ENCODE measurements at regions not wholly inside any gene's neighbourhood (a gene's known extent, or its start where the extent isn't known, plus 50 kb on each side); places are given as distances from the start of the nearest gene placed in this dataset.

DNA sequence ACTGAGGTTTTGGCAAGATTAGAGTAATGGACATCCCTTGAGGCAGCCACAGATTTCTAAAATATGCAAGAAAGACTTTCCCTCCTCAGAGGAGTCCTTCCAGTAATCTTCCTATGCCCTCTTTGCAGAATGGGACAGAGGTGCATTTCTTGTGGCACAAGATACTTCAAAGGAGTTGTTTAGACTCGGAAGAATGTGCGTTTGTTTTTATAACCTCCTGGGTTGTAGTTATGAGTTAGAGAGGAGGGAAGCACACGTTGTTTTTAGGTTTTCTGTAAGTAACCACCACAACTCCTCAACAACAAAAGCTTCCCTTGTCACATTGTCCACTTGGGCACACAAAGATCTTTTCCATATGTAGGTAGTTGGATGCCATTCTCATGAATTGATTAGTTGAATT, 78.1 kb upstream of the GLI3 start:
- Mint-ChIP-seq H3K4me1 (peaks cover 14% of the 10 kb centered on the region), H3K9me3 (peaks cover 27% of the 10 kb centered on the region), H3K27ac (peak overlapping the region in 1 of 3 experiments; percentile 17), H3K27me3 (ENCODE audit: low read depth) (no peaks in the 10 kb centered on the region), H3K4me3 (no peak overlapping the region), H3K36me3 (ENCODE audit: low read depth) (peaks cover 6% of the 10 kb centered on the region)
- TF ChIP-seq, protein P1, sequence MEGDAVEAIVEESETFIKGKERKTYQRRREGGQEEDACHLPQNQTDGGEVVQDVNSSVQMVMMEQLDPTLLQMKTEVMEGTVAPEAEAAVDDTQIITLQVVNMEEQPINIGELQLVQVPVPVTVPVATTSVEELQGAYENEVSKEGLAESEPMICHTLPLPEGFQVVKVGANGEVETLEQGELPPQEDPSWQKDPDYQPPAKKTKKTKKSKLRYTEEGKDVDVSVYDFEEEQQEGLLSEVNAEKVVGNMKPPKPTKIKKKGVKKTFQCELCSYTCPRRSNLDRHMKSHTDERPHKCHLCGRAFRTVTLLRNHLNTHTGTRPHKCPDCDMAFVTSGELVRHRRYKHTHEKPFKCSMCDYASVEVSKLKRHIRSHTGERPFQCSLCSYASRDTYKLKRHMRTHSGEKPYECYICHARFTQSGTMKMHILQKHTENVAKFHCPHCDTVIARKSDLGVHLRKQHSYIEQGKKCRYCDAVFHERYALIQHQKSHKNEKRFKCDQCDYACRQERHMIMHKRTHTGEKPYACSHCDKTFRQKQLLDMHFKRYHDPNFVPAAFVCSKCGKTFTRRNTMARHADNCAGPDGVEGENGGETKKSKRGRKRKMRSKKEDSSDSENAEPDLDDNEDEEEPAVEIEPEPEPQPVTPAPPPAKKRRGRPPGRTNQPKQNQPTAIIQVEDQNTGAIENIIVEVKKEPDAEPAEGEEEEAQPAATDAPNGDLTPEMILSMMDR (IDR thresholded peaks at IDR 0.05; ENCODE audit: unreplicated experiment in 3 of 3): no peak

DNA sequence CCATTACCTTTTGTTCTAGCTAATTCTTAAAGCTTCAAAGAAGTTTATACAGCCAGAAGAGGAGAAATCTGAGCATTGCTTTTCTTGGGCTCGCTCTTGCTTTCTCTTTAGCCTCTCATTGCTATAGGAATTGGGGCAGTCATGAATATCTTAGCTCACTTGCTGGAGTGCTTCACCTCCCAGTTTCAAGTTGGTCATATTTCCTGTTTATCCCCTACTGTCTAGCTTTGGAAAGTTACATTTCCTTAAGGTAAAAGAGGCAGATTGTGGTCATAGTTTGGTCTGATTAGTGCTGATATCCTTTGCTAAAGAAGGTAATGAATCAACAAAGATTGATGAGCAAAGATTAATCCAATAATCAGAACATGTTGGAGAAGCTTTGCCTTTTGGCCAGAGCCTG, 77.7 kb upstream of the GLI3 start:
- H3K4me1 Mint-ChIP-seq: peaks cover 14% of the 10 kb centered on the region
- TF ChIP-seq, protein P1 (IDR thresholded peaks at IDR 0.05; ENCODE audit: unreplicated experiment in 3 of 3): no peak
- peaks cover 6% of the 10 kb centered on the region for H3K36me3 Mint-ChIP-seq (ENCODE audit: low read depth)
- peak overlapping the region in 1 of 3 experiments; percentile 17 for H3K27ac Mint-ChIP-seq
- peaks cover 28% of the 10 kb centered on the region for H3K9me3 Mint-ChIP-seq
- no peaks in the 10 kb centered on the region for H3K27me3 Mint-ChIP-seq (ENCODE audit: low read depth)
- no peak overlapping the region for H3K4me3 Mint-ChIP-seq

DNA sequence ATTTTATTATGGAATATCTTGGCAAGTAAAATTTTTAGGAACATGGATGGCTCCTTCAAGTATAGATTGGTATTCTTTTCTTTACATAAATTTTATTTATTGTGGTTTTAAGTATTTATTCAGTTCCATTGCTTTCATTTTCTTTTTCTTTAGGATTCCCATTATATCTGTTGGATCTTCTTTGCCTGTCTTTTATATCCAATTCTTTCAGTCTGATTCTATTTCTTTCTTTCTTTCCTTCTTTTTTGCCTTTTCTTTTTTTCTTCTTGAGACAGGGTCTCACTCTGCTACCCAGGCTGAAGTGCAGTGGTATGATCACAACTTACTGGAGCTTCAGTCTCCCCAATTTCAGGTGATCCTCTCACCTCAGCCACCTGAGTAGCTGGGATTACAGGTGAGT, 74.2 kb upstream of the GLI3 start:
- Mint-ChIP-seq H3K4me3 (no peak overlapping the region), H3K4me1 (peaks cover 14% of the 10 kb centered on the region), H3K27me3 (ENCODE audit: low read depth) (no peaks in the 10 kb centered on the region), H3K27ac (no peak overlapping the region), H3K36me3 (ENCODE audit: low read depth) (peaks cover 9% of the 10 kb centered on the region), H3K9me3 (peaks cover 34% of the 10 kb centered on the region)
- TF ChIP-seq, protein P1 (IDR thresholded peaks at IDR 0.05; ENCODE audit: unreplicated experiment in 3 of 3): no peak

DNA sequence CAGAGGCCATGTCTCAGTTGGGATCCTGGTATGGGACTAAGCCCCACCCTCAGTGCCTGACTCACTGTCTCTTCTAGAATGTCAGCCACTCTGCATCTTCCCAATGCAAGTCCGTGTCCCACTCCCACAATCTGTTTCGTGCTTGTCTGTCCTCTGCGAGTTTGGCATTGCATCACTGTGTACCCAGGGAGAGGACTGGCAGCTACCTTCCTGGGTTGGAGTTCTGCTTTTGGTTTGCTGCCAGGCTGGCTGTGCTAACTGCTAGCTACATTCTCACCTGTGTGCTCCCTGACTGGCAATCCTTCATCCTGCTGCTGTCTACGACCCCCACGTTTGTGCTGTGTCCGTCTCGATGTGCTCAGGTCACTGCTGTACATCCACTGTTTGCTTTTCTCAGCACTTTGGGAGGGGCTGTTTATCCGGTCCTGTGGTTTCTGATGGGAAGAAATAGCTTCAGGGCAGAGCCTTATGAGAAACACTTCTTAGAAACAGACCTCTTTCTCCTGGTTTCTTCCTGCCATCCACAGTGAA, 56.0 kb upstream of the GLI3 start:
- Mint-ChIP-seq H3K27me3 (ENCODE audit: low read depth) (no peaks in the 10 kb centered on the region), H3K4me1 (no peaks in the 10 kb centered on the region), H3K9me3 (no peaks in the 10 kb centered on the region), H3K27ac (no peak overlapping the region), H3K4me3 (no peak overlapping the region), H3K36me3 (ENCODE audit: low read depth) (no peaks in the 10 kb centered on the region)
- TF ChIP-seq, protein P1 (IDR thresholded peaks at IDR 0.05; ENCODE audit: unreplicated experiment in 3 of 3): no peak

DNA sequence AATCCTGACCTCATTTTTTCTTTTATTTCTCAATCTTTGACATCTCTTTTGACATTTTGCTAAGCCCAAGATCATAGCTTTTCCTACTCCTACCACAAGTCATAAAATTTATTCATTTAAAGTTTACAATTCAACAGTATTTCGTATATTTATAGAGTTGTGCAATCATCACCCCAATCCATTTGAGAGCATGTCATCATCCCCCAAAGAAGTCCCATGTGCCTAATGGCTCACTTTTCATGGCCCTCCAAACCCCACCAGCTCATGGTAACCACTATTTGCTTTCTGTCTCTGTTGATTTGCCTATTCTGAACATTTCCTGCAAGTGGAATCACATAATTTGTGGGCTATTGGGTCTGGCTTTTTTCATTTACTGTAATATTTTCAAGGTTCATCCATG, 52.5 kb upstream of the GLI3 start:
- Mint-ChIP-seq H3K27ac (no peak overlapping the region), H3K4me1 (no peaks in the 10 kb centered on the region), H3K36me3 (ENCODE audit: low read depth) (no peaks in the 10 kb centered on the region), H3K27me3 (ENCODE audit: low read depth) (no peaks in the 10 kb centered on the region), H3K9me3 (no peaks in the 10 kb centered on the region), H3K4me3 (no peak overlapping the region)
- TF ChIP-seq, protein P1 (IDR thresholded peaks at IDR 0.05; ENCODE audit: unreplicated experiment in 3 of 3): no peak

Data from nephron (organoid).